GM12873 (cell line): ENCODE measurements at regions not wholly inside any gene's neighbourhood (a gene's known extent, or its start where the extent isn't known, plus 50 kb on each side); places are given as distances from the start of the nearest gene placed in this dataset.

ENCODE experiments used
- CTCF ChIP-seq: IDR thresholded peaks from 2 replicates; pipeline ENCODE4 v1.5.1; 2012; ENCODE audit warnings: low read depth, mild to moderate bottlenecking, moderate library complexity, low read length, control low read depth; ENCODE audit not compliant: insufficient read depth; ENCODE audit errors: missing control alignments

DNA sequence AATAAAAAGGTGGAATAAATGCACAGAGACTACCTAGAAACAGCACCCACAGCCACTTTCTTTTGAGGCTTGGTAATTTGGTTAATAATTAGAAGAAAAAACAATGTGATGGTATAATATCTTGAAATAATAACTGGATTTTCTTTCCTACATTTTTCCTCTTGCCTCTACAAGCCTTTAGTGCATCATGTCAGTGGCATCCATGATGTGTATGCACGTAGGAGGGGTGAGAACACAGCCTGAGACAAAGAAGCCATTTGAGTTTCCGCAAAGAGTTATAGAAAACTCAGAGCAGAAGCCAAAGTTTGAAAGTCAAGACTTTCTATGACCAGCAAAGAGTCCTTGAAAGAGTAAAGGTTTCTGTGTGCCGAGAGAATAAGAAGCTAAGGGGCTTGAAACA, 461.3 kb downstream of the BCOR start:
- TF ChIP-seq CTCF = no peak

DNA sequence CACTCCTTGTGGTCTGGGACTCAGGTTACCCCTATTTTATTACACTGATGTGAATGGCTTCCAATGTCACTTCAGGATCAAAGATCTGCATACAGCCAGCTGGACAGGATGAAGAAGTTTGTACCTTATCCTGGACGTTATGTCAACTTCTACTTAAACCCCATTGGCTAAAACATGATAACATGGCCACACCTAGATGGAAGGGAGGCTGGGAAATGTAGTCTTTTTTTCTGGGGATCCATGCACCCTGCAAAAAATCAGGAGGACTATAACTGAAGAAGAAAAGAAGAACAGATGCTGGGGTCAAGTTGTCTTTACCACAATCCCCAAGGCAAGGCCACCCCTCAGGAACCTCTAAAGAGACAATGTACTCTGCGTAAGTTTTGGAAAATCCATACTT, 459.2 kb downstream of the BCOR start:
- no peak for TF ChIP-seq CTCF

- no peak for TF ChIP-seq CTCF
Measured at GRCh38 chrX:39639871-39640270, 457.9 kb downstream of the BCOR start.

GRCh38 chrX:39640866-39641265, 456.9 kb downstream of the BCOR start:
- no peak for TF ChIP-seq CTCF

DNA sequence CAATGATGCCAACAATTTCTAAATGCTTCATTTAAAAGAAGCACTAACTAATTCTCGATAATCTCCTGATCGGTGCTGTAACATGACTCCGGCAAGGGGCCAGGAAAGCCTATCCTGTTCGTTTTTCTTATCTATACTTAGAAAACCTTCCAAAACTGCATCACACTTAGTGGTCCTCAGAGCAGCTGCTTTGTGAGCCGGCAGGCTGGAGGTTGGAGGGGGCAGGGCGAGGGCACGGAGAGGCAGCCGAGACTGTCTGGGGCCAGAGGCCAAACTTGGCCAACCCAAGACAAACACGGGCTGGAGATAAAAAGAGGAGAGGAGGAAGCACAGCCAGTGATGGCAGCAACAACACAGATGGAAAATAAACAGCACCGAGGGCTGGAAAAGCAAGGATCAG, 455.7 kb downstream of the BCOR start:
- TF ChIP-seq CTCF = no peak

DNA sequence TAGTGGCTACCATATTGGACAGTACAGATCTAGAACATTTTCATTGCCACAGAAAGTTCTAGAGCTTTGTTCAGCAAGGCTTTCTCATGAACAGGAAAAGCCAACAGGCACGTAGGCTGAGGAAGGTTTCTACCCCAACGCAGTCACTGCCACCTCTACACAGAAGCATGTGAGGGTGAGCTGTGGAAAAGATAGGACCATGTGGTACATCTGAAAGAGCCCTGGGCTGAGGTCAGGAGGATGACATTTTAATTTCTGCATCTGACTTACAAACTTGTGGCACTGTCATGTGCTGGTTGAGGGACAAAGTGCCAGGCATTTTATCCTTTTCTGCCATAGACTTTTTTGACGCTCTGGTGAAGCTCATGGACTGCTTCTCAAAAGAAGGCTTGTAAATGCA, 454.2 kb downstream of the BCOR start:
- no peak for TF ChIP-seq CTCF

GRCh38 chrX:39645178-39645895, 452.4 kb downstream of the BCOR start:
- no peak for TF ChIP-seq CTCF
